Fibroblast of skin of back (primary cell): ENCODE measurements at regions not wholly inside any gene's neighbourhood (a gene's known extent, or its start where the extent isn't known, plus 50 kb on each side); places are given as distances from the start of the nearest gene placed in this dataset.

ENCODE experiments used
- DNase-seq: peaks from one replicate; pipeline ENCODE4 v3.0.0-alpha.2; 2013

DNA sequence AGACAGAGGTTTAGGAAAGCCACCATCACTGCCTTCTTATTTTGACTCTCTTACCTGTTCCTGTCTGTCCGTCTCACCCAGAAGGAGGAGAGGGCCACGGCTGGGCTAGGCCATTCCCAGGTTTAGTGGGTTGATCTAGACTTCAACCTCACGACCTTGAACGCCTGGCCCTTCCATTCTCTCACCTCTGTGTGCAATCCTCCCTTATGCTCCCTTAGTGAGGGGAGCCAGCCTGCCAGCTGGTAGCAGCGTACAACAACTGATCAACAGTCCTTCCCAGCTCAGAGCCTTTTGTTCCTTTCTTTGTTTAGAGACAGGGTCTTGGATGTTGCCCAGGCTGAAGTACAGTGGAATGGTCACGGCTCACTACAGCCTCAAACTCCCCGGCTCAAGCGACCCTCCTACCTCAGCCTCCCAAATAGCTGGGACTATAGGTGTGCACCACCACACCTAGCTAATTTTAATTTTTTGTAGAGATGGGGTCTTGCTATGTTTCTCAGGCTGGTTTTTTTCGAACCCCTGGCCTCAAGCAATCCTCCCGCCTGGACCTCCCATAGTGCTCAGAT, 123.9 kb downstream of the ZNF664 start:
- no peak for DNase-seq

DNA sequence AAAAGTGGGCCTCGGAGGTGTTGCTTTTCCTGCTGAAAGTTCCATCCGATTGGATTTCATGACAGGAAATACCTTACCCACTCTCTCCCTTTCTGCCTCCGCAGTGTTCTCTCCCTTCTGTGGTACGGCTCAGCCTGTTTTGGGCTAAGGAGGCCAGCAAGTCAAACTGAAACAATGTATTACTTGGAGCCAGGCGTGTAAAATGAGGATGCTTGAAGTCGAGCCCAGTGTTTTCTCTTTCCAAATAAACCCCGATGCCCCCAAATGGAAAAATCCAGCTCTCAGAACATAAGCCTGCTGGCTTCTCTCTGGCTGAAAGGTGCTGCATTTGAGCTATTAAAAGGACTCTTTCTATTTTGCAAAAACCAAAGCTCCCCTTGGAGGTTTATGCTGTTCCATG, 124.7 kb downstream of the ZNF664 start:
- no peak for DNase-seq

DNA sequence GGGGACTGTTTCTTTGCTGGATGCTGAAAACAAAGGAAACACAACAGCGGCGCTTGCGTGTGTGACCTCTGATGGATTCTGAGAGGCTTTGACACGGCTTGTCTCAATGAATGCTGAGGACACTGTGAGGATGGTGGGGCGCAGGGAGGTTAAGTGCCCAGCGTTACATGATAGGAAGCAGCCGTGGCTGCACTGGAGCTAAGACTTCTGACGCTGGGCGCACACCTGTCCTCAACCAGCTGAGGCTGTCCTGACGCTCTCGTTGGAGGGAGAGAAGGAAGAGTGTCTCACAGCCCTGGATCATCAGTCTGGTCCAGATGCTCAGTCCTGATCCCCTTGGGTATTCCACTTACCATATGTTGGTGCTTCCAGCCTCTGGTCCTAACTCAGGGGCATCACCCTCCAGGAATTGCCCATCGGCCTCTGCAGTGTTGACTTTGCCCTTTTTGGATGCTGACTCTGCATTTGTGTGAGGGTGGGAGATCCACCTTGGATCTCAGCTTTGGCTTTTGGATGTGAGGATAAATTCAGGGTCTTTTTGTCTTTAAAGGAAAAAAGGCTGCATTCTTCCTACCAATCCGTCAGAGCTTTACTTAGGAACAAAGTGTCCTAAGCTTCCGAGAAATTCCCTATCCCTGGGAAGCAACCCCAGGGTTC, 125.2 kb downstream of the ZNF664 start:
- DNase-seq, result no peak

- no peak for DNase-seq
Measured at GRCh38 chr12:124098887-124099286, 125.9 kb downstream of the ZNF664 start.

- no peak for DNase-seq
Measured at GRCh38 chr12:124099661-124100060, 126.6 kb downstream of the ZNF664 start.

GRCh38 chr12:124100572-124101178, 127.7 kb downstream of the ZNF664 start:
- DNase-seq, result no peak

DNA sequence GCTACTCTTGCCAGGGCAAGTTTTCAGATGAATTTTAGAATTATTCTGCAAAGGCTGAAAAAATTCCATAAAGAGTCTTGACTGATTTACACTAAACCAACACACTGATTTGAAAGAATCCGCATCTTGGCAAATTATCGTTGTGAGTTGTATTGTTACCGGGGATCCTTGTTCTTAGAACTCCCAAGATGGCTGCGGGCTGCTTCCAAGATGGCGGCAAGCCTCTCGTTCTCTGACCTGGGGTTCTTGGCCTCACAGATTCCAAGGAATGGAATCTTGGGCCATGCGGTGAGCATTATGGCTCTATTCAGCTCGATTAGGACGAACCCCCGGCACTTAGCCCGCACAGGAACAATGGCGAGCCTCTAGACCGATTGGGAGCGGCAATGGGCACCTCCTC, 132.5 kb downstream of the ZNF664 start:
- DNase-seq, result no peak

- no peak for DNase-seq
Measured at GRCh38 chr12:124107351-124107750, 134.3 kb downstream of the ZNF664 start.

DNA sequence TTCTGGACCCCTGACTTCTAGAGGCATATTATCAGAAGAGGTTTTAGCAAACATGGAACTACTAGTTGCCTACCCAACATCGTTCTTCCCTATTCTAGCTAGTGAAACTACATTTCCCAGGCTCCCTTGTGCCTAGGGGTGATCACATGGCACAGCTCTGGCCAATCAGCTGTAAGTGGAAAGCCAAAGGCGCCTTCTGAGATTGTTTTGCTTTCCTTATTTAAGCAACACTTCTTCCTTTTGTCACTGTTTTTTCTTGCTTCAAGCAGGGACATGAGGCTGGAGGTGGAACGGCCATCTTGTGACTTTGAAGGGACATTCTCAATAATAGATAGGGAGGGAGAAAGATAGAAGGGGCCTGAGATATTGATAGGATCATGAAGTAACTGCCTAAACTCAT, 136.7 kb downstream of the ZNF664 start:
- DNase-seq, result peak; percentile 16

- DNase-seq, result no peak
Measured at GRCh38 chr12:124110372-124110883, 137.4 kb downstream of the ZNF664 start.

DNA sequence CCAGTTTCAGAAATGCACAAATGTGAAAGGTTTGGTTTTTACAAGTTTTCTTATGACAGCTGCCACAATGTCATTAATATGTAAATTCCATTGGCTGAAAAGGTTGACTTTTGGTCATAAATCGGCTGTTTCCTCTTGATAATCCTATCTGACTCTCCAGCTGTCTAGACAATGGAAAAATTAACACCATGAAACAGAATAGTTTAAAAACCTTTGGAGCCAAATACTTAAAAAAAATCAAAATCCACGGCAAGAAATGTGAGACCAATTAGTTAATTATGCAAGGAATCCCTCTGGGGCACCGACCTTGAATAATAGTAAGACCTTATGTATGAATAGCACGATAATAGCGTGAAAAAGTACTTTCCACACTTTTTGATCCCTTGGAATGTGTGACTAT, 138.0 kb downstream of the ZNF664 start:
- no peak for DNase-seq

- no peak for DNase-seq
Measured at GRCh38 chr12:124114316-124114715, 141.3 kb downstream of the ZNF664 start.

GRCh38 chr12:124115496-124115895, 142.5 kb downstream of the ZNF664 start:
- DNase-seq, result no peak

- DNase-seq, result no peak
Measured at GRCh38 chr12:124115976-124116690, 143.1 kb downstream of the ZNF664 start.

DNA sequence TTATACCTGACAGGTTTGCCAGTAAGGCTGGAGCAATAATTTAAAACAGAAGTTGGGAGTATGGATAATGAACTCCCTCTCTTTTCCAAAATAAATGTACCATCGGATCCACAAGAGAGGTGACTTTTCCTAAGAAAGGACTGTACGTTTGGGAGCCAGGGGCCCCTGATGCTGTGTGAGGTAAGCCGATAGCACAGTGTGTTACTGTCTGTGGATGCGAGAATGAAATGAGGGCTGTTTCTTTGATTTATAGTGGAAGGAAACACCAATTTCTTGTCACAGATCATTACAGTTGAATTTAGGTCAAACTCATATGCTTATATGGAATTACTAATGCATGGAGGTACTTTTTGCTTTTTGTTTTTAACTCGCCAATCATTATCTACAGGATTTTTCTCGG, 147.7 kb downstream of the ZNF664 start:
- no peak for DNase-seq

DNA sequence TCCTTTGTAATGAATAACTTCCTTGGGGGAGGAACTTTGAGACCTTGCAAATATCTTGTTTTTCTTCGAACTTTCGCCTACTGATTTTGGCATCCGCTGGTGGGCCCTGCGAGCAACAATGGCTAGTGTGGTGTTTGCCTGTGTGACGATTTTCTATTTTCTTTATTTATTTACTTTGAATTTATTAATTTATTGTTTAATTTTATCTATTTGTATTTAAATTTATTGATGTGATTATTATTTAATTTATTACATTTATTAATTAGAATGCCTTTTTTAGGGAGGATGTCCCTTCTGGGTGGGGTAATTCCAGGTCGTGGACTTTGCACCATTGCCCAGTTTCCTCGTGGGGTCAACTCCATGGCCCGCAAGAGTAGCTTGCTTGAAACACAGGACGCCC, 149.7 kb downstream of the ZNF664 start:
- DNase-seq, result no peak

GRCh38 chr12:124123296-124124000, 150.4 kb downstream of the ZNF664 start:
- DNase-seq, result no peak

GRCh38 chr12:124125203-124125871, 152.3 kb downstream of the ZNF664 start:
- no peak for DNase-seq

GRCh38 chr12:124126950-124127655, 154.1 kb downstream of the ZNF664 start:
- no peak for DNase-seq

GRCh38 chr12:124129132-124129531, 156.1 kb downstream of the ZNF664 start:
- DNase-seq, result no peak
